ENCODE measurements at regions not wholly inside any gene's neighbourhood (a gene's known extent, or its start where the extent isn't known, plus 50 kb on each side); places are given as distances from the start of the nearest gene placed in this dataset.

DNA sequence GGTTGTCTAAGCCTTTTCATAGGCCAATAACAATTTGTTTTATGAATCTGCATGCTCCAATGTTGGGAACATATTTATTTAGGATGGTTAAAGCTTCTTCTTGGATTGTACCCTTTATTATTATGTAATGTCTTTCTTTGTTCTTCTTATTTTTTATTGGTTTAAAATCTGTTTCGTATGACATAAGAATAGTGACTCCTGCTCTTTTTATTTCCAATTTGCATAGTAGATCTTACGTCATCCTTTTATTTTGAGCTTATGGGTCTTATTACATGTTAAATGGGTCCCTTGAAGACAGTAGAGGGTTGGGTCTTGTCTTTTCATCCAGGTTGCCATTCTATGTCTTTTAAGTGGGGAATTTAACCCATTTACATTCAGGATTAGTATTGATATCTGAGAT, 561.9 kb upstream of the GHITM start:
- FAIRE-seq (no peak), DNase-seq (no peak)
- Histone ChIP-seq H3K4me3 (ENCODE audit: low read length in 3 of 3) (no peak overlapping the region), H3K27ac (ENCODE audit: low read depth in 2 of 2, low read length in 2 of 2) (no peak overlapping the region), H3K9me3 (ENCODE audit: control insufficient read depth in 2 of 3, insufficient read depth in 1 of 3, low read length in 3 of 3) (peaks cover 0 to 12% (median 0%) of the 10 kb centered on the region in 3 donors), H3K36me3 (ENCODE audit: control insufficient read depth in 2 of 3, insufficient read depth in 3 of 3, low read length in 3 of 3) (no peaks in the 10 kb centered on the region), H3K4me1 (ENCODE audit: control insufficient read depth in 2 of 3, insufficient read depth in 2 of 3, low read depth in 1 of 3, low read length in 3 of 3) (no peaks in the 10 kb centered on the region), H3K27me3 (ENCODE audit: control insufficient read depth, insufficient read depth, low read length) (no peaks in the 10 kb centered on the region), H3K9ac (ENCODE audit: low read length in 3 of 3) (no peak overlapping the region)
- TF ChIP-seq CTCF (IDR thresholded peaks at IDR 0.05; ENCODE audit: borderline replicate concordance, extremely low read depth, insufficient read depth), result no peak
- intact Hi-C loops (cut with DNase I), result no loop called here

DNA sequence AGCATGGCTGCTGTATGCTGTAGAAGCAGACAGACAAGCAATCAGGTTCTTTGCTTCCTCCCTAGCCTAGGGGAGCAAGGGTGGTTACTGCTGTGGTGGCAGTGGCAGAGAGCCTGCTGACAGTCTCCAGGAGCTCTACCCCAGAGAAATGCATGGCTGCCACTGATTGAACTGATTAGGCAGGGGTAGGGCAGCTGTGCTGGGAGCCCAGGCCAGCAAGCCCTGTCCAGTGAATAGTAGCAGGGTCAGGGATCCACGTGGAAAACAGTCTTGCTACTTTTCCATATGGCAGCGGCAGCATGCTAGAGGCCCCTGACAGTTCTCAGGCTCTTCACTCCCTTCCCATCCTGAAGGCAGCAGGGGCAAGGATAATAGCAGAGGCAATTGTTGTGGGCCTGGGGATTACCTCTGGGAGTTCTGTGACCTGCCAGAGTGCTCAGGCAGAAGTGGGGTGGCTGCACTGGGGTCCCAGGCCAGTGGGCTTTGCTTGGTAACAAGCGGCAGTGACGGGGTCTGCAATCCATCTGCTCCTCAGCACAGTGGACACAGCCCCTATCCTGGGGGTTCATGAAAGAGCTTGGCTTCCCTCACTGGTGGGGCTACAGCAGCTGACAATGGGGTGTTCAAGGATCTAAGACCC, 558.8 kb upstream of the GHITM start:
- H3K4me1 ChIP-seq (ENCODE audit: control insufficient read depth in 2 of 3, insufficient read depth in 2 of 3, low read depth in 1 of 3, low read length in 3 of 3), result no peaks in the 10 kb centered on the region
- intact Hi-C loops (cut with DNase I), result no loop called here
- no peak overlapping the region for H3K9ac ChIP-seq (ENCODE audit: low read length in 3 of 3)
- no peaks in the 10 kb centered on the region for H3K27me3 ChIP-seq (ENCODE audit: control insufficient read depth, insufficient read depth, low read length)
- H3K9me3 ChIP-seq (ENCODE audit: control insufficient read depth in 2 of 3, insufficient read depth in 1 of 3, low read length in 3 of 3), result peaks cover 0 to 12% (median 0%) of the 10 kb centered on the region in 3 donors
- H3K27ac ChIP-seq (ENCODE audit: low read depth in 2 of 2, low read length in 2 of 2), result no peak overlapping the region
- no peak for DNase-seq
- TF ChIP-seq CTCF (IDR thresholded peaks at IDR 0.05; ENCODE audit: borderline replicate concordance, extremely low read depth, insufficient read depth), result no peak
- no peak overlapping the region for H3K4me3 ChIP-seq (ENCODE audit: low read length in 3 of 3)
- FAIRE-seq, result no peak
- no peaks in the 10 kb centered on the region for H3K36me3 ChIP-seq (ENCODE audit: control insufficient read depth in 2 of 3, insufficient read depth in 3 of 3, low read length in 3 of 3)

DNA sequence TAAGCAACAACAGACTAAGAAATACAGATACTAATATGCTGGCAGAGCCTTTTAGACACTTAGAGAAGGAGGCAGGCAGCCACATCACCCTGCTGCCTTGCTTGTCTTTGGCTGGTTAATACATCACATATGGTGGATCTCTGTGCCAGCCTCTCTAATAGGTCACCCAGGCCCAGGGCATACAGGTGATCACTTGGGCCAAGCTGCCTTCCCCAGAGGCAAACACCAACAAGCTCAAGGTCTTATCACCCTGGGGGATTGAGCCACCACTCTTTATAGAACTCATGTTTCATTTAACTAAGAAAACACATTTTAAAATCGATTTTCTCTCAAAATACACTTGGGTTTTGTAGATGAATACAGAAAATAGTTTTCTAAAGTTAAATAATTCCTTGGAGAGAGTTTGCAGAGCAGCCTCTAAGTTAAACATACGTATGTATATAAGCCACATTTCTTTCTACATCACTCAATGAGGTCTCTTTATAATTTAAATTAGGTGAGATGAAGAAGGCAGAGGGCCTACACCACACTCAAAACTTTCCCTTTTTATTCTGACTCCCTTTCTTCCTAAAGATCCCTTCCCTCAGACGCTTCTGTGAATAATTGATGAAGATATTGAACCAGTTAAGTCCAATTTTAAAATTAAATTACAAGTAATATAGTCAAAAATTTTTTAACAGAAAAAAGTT, 556.8 kb upstream of the GHITM start:
- no peak for FAIRE-seq
- no peaks in the 10 kb centered on the region for H3K27me3 ChIP-seq (ENCODE audit: control insufficient read depth, insufficient read depth, low read length)

More for the DNA sequence above, 556.8 kb upstream of the GHITM start:
- Histone ChIP-seq H3K9me3 (ENCODE audit: control insufficient read depth in 2 of 3, insufficient read depth in 1 of 3, low read length in 3 of 3) (peaks cover 0 to 10% (median 0%) of the 10 kb centered on the region in 3 donors), H3K9ac (ENCODE audit: low read length in 3 of 3) (no peak overlapping the region), H3K27ac (ENCODE audit: low read depth in 2 of 2, low read length in 2 of 2) (no peak overlapping the region), H3K36me3 (ENCODE audit: control insufficient read depth in 2 of 3, insufficient read depth in 3 of 3, low read length in 3 of 3) (no peaks in the 10 kb centered on the region), H3K4me3 (ENCODE audit: low read length in 3 of 3) (no peak overlapping the region), H3K4me1 (ENCODE audit: control insufficient read depth in 2 of 3, insufficient read depth in 2 of 3, low read depth in 1 of 3, low read length in 3 of 3) (no peaks in the 10 kb centered on the region)
- intact Hi-C loops (cut with DNase I), result no loop called here
- no peak for DNase-seq
- TF ChIP-seq CTCF (IDR thresholded peaks at IDR 0.05; ENCODE audit: borderline replicate concordance, extremely low read depth, insufficient read depth), result no peak
